D721Med (cell line): ENCODE measurements at regions not wholly inside any gene's neighbourhood (a gene's known extent, or its start where the extent isn't known, plus 50 kb on each side); places are given as distances from the start of the nearest gene placed in this dataset.

Source experiments
- DNase-seq: peaks from one replicate; pipeline ENCODE4 v3.0.0; 2011; ENCODE audit warnings: low spot score; ENCODE audit not compliant: insufficient read length
- FAIRE-seq: peaks from 2 replicates; lab custom pipeline; 2011; peaks lifted over from hg19 to GRCh38; lab: Jason Lieb, UNC
- CTCF ChIP-seq: IDR thresholded peaks from 2 replicates; pipeline ENCODE4 v1.5.1; 2012; ENCODE audit warnings: mild to moderate bottlenecking, control low read depth; ENCODE audit not compliant: insufficient read depth; ENCODE audit errors: missing control alignments

GRCh38 chr4:14856062-14856933 is 146.0 kb upstream of the CPEB2 start:
- no peak for FAIRE-seq
- no peak for DNase-seq
- TF ChIP-seq CTCF = no peak

- no peak for FAIRE-seq
- TF ChIP-seq CTCF = no peak
- no peak for DNase-seq
Observed at GRCh38 chr4:14856934-14857235, 145.4 kb upstream of the CPEB2 start.

GRCh38 chr4:14857475-14857874 is 144.8 kb upstream of the CPEB2 start:
- FAIRE-seq (no peak), DNase-seq (no peak)

GRCh38 chr4:14857981-14858380 is 144.3 kb upstream of the CPEB2 start:
- FAIRE-seq (no peak), DNase-seq (no peak)
- no peak for TF ChIP-seq CTCF

More at GRCh38 chr4:14857475-14857874, 144.8 kb upstream of the CPEB2 start:
- TF ChIP-seq CTCF = no peak

- FAIRE-seq (no peak), DNase-seq (no peak)
- TF ChIP-seq CTCF = no peak
Observed at GRCh38 chr4:14862891-14863290, 139.4 kb upstream of the CPEB2 start.

GRCh38 chr4:14863418-14864364 is 138.6 kb upstream of the CPEB2 start:
- DNase-seq (no peak), FAIRE-seq (no peak)
- no peak for TF ChIP-seq CTCF
